HEK293 (cell line): ENCODE measurements at regions not wholly inside any gene's neighbourhood (a gene's known extent, or its start where the extent isn't known, plus 50 kb on each side); places are given as distances from the start of the nearest gene placed in this dataset.

Source experiments
- RBAK ChIP-seq: fragments of 450-650 bp; formaldehyde crosslinking; IDR thresholded peaks from 2 replicates; pipeline ENCODE4 v1.5.1; 2016; ENCODE audit warnings: missing biosample characterization, missing genetic modification characterization
- ZFP41 ChIP-seq: fragments of 450-650 bp; formaldehyde crosslinking; IDR thresholded peaks from 2 replicates; pipeline ENCODE4 v1.5.1; 2016; ENCODE audit warnings: missing biosample characterization, missing genetic modification characterization, borderline replicate concordance
- ZNF146 ChIP-seq: fragments of 450-650 bp; formaldehyde crosslinking; IDR thresholded peaks from 2 replicates; pipeline ENCODE4 v1.5.1; 2016; ENCODE audit warnings: missing biosample characterization, missing genetic modification characterization
- ZNF548 ChIP-seq: fragments of 450-650 bp; formaldehyde crosslinking; IDR thresholded peaks from 2 replicates; pipeline ENCODE4 v1.5.1; 2016; ENCODE audit warnings: missing biosample characterization, missing genetic modification characterization
- ZSCAN18 ChIP-seq: fragments of 450-650 bp; formaldehyde crosslinking; IDR thresholded peaks from 2 replicates; pipeline ENCODE4 v1.5.1; 2016; ENCODE audit warnings: missing biosample characterization, missing genetic modification characterization
- TF ChIP-seq, protein P1 (sequence below): fragments of 450-650 bp; formaldehyde crosslinking; IDR thresholded peaks from 2 replicates; pipeline ENCODE4 v1.5.1; 2016; ENCODE audit warnings: missing biosample characterization, missing genetic modification characterization

DNA sequence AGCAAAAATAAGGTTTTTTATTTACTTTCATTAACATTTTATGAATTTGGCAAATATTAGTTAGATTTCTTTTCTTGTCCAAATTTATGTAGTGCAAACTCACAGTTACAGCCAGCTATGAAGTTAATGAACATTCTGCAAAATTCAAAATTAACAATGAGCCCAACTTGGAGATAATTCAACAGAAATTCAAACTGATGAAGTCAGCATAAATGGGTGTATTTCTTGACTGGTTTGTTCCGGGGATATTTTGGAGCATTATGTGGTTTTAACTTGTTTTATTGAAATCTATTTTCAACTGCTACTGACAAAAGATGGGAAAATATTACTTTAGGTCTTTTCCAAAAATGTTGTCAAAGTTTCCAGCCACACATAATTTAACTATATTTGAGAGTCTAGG is 807.9 kb downstream of the CDH8 start:
- TF ChIP-seq ZNF146 (tag by site-specific recombination), result no peak
- no peak for TF ChIP-seq ZSCAN18 (tag by site-specific recombination)
- TF ChIP-seq ZFP41 (tag by site-specific recombination), result no peak
- no peak for TF ChIP-seq RBAK (tag by site-specific recombination)
- TF ChIP-seq, protein P1, sequence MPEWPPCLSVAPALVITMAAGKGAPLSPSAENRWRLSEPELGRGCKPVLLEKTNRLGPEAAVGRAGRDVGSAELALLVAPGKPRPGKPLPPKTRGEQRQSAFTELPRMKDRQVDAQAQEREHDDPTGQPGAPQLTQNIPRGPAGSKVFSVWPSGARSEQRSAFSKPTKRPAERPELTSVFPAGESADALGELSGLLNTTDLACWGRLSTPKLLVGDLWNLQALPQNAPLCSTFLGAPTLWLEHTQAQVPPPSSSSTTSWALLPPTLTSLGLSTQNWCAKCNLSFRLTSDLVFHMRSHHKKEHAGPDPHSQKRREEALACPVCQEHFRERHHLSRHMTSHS (tag by site-specific recombination), result no peak
- no peak for TF ChIP-seq ZNF548 (tag by site-specific recombination)
